GM19238 (cell line): ENCODE measurements at regions not wholly inside any gene's neighbourhood (a gene's known extent, or its start where the extent isn't known, plus 50 kb on each side); places are given as distances from the start of the nearest gene placed in this dataset.

Experiments
- DNase-seq: peaks from one replicate; pipeline ENCODE4 v3.0.0; 2011; ENCODE audit warnings: low spot score; ENCODE audit not compliant: insufficient read length

GRCh38 chr2:128799730-128800129, 481.1 kb upstream of the HS6ST1 start:
- no peak for DNase-seq

- DNase-seq = no peak
Observed at GRCh38 chr2:128801576-128801975, 482.9 kb upstream of the HS6ST1 start.

GRCh38 chr2:128803222-128803621, 484.6 kb upstream of the HS6ST1 start:
- DNase-seq = no peak

- DNase-seq = no peak
Observed at GRCh38 chr2:128805237-128805636, 486.6 kb upstream of the HS6ST1 start.

- DNase-seq = no peak
Observed at GRCh38 chr2:128805918-128806317, 487.2 kb upstream of the HS6ST1 start.

- DNase-seq = no peak
Observed at GRCh38 chr2:128807317-128807716, 488.6 kb upstream of the HS6ST1 start.

GRCh38 chr2:128808462-128809258, 490.0 kb upstream of the HS6ST1 start:
- no peak for DNase-seq

GRCh38 chr2:128809259-128809636, 490.6 kb upstream of the HS6ST1 start:
- no peak for DNase-seq

GRCh38 chr2:128809880-128810279, 491.2 kb upstream of the HS6ST1 start:
- no peak for DNase-seq

GRCh38 chr2:128812183-128812940, 493.7 kb upstream of the HS6ST1 start:
- DNase-seq = no peak

- DNase-seq = no peak
Observed at GRCh38 chr2:128813352-128814034, 494.8 kb upstream of the HS6ST1 start.

GRCh38 chr2:128815248-128815647, 496.6 kb upstream of the HS6ST1 start:
- DNase-seq = no peak

- no peak for DNase-seq
Observed at GRCh38 chr2:128817171-128817570, 498.5 kb upstream of the HS6ST1 start.

GRCh38 chr2:128817813-128818212, 499.1 kb upstream of the HS6ST1 start:
- no peak for DNase-seq

GRCh38 chr2:128818248-128818647, 499.6 kb upstream of the HS6ST1 start:
- DNase-seq = no peak

GRCh38 chr2:128818704-128819491, 500.2 kb upstream of the HS6ST1 start:
- no peak for DNase-seq

- no peak for DNase-seq
Observed at GRCh38 chr2:128820452-128820851, 501.8 kb upstream of the HS6ST1 start.

- DNase-seq = no peak
Observed at GRCh38 chr2:128821010-128821409, 502.3 kb upstream of the HS6ST1 start.

- DNase-seq = no peak
Observed at GRCh38 chr2:128832946-128833663, 514.4 kb upstream of the HS6ST1 start.

GRCh38 chr2:128833664-128834027, 515.0 kb upstream of the HS6ST1 start:
- no peak for DNase-seq
